Lung microvascular endothelial cell (primary cell): ENCODE measurements at regions not wholly inside any gene's neighbourhood (a gene's known extent, or its start where the extent isn't known, plus 50 kb on each side); places are given as distances from the start of the nearest gene placed in this dataset.
A peak's percentile ranks its signal among the peaks of the same experiment; 100 is the strongest.
"Not testable (repeated sequence)": the region's sequence is repeated elsewhere in the genome, so short reads cannot be mapped to it uniquely, and the experiment has no call there.

Experiments
- DNase-seq, 2 donors: peaks; one replicate each; pipeline versions ENCODE4 v3.0.0 to v3.0.0-alpha.2; 2010; ENCODE audit warnings: low read depth in 2 of 2

DNA sequence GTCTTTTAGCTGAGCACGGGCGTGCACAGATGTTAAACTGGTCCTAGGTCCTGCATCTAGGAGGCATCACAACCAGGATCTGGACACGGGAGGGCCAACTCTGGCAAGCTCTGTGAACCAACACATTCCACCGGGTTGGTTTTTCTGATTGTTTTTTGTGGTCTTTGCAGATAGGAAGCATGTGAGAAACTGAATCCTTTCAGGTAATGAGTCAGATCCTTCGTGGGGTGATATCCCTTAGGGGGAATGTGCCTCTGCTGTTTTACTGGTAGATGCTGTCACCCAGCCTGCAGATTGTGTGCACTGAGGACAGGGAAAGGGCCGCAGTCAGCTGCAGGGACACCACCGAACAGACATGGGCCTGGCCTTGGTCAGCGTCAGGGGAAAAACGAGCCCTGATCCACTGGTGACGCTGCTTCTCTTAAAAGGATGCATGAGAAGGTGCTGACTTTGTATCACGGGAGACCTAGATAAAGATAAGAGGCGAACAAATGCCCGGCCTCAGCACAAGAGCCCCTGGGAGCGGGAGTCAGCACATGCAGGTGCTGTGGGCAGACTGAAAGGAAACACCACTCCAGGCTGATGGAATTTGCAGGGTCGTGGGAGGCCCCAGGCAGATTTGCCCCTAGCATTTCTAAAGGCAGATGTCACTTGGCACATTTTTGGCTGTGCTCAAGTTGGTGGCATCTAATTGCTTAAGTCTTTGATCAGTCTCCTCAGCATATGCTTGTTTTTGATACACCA, 51.1 kb downstream of the DOP1B start:
- peak in 1 of 2 donors; percentile 71 for DNase-seq

DNA sequence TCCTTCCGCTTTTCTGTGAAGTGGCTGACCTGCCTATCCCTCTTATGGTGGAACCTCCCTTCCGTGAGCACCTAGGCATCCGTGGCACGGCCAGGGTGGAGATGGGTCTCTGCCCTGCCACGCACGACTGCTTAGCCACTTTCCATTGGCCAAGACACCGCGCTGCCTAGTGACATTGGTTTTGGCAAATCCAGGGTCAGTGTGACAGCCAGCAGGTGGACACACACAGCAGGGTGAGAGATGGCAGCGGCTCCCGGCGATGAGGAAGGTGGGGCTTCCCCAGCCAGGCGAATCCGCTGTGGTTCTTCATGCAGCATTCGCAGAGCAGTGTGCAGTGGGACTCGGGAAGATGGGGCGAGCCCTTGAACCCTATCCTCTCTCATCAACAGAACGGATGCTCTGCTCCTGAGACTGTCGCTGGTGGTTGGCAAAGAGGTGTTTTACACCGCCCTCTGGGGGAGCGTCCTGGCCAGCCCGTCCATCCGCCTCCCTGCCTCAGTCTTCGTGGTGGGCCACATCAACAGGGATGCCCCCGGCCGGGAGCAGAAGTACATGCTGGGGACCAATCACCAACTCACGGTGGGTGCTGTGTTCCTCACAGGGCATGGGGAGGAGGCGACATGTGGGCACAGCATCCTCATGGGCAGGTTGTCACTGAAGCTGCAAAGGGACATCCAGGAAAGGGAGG, 51.8 kb downstream of the DOP1B start:
- no peak for DNase-seq

DNA sequence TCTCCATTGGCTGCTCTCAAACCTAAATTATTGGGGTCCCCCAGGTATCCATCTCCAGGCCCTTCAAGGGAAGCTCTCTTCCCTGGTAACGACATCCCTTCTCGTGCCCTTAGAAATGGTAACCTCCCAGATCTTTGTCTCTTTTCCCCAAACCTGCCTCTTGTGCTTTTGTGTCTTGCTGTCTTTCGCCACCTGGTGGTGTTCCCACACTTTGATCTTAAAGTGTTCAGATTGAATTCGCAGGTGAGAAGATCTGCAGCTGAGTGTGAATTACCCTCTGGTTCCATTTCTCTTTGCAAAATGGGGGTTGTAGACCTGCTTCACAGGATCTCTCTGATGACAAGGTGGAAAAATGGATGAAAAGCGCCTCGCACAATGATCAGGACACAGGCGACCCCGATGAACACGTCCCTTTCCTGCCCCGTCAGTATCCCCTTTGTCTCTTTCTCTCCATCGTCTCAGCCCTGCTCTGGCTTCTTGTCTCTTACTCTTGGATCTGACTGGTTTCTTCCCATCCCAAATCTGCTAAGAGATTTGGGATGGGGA, 53.1 kb downstream of the DOP1B start:
- DNase-seq: peak; percentile 75 to 82

DNA sequence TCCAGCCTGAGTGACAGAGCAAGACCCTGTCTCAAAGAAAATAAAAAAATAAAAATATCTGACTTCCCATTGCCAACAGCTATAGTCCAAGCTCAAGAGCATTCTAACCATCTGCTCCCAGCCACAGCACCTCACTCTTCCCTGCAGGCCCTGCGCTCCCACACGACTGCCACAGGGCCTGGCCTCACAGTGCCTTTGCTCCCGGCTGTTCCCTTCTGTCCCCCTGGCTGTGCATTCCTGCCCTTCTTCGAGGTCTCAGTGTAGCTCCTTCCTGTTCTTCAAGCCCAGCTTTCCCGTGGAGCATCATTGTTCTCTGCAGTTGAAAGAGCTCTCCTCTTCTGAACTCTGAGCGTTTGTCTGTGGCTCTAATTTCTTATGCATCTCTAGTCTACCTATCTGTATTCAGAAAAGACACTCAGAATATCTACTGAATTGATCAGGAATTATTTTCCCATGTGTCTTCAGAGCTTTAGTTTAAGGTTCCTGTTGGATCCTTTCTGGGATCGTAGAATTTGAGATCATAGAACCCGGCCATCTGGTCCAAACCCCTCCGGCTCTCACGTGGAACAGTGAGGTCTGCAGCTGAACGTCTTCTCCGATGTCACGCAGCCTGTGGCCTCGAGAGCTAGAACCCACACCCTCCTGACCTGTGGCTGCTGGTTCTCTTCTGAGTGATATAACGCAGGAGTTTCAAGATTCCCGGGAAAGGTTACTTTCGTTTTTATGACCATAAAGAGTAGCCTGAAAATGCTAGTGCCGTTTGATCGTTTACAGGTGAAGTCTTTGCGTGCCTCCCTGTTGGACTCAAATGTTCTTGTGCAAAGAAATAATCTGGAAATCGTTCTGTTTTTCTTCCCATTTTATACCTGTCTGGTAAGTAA, 54.4 kb downstream of the DOP1B start:
- no peak for DNase-seq

DNA sequence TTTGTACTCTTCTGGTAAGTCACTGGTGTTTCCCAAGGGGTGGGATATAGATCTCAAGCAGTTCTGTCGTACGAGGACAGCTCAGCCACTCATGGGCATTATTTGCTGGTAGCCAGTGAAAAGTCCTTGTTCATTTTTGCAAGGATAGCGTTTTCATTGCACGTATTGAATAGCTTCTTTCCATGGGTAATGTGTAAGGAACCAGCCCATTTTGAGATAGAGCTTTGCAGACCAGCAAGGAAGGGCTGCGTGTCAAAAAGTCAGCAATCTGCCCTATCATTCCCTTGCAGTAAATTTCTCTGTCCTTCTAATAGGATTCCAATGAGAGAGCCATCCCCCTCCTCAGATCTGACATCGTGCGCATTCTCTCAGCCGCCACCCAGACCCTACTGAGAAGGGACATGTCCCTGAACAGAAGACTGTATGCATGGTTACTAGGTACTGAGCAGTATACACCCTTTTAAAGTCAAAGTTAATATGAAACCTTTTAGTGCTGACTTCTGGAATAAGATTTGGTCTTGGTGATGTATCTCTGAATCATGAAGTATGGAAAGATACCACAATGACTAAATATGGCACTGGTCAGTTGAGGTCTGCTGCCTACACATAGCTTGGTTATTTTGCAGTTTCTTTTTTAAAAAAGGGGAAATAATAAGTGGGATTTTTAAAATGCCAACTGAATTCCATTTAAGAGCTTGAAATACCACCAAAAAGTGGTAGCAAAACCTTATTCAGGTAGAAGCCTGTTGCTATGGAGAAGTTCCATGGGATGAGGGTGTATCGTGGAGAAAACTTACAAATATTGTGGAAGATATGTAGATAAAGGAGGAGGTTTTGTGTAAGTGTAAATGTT, 55.3 kb downstream of the DOP1B start:
- DNase-seq: peak in 1 of 2 donors; percentile 30

DNA sequence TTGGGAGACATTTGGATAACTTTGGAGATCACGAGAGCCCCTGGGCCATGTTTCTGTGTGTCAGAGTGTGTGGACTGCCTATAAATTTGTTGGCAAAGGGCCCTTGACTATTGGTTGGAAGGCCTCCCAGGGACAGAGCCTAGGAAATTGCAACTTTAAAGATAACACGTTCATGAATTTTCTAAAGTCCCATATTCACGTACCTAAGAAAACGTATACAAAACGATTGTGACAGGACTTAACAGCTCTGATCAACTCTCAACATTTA, 55.8 kb downstream of the DOP1B start:
- no peak for DNase-seq

DNA sequence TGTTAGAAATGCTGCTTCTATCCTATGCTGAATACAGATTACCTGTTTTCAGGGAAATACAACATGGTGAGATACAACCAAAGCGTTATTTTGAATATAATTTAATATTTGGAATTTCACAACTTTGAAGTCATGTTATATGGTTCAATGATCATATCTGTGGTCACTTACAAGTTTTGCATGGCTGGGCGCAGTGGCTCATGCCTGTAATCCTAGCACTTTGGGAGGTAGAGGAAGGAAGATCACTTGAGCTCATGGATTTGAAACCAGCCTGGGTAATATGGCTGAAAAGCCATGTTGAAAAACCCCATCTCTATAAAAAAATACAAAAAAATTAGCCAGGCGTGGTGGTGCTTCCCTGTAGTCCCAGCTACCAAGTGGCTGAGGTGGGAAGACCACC, 57.9 kb downstream of the DOP1B start:
- no peak for DNase-seq

DNA sequence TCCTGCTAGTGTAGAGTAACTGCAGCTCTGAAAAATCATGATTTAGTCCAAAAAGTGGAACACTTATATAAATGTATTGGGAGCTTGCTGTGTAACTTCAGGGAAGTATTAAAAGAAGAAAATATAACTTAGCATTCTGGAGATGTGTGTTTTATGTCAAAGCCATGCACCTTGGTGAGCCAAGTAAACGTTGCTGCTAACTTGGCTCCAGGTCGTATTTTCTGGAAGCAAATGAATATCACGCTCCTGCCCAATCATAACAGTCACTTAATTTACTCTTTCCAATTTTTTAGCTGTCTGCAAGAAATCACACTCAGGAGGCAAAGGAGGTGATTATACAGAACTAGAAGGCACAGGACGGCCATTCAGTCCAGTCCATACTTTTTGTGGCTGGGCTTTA, 61.1 kb downstream of the DOP1B start:
- DNase-seq: no peak

DNA sequence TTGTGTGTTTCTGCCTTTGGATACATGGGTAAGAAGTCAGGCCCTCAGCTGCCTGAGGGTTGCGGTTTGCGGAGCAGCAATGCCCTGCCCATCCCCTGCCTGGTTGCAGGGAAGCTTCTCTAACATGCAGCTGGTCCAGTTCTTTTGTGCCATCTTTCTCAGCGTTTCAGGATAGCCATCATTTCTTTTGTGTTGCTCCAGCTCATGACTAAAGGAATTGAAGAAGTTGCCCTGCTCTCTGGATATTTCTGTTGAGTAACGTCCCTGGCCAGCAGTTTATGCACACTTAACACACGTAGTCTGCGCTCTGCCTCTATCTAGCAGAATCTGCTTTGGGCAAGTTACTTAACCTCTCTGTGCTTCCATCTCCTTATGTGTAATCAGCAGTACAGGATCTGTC, 62.1 kb downstream of the DOP1B start:
- DNase-seq: no peak

DNA sequence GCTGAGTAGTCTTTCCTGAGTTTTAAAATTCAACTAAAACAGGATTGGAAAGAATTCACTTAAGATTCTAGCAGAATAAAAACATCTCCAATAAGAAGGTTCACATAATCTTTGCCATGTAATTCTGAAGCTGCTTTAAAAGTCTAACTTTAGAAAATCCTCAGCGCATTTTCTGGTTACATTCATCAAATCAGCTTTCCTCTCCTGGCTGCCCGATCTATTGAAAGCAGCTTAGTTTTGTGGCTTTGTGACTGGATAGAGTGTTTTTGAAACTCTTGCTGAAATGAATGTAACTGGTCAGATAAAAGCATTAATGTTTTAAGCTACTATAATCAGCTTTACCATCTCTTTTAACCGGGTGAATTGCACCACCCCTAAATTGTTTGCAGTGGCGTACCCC, 66.8 kb downstream of the DOP1B start:
- DNase-seq: no peak

DNA sequence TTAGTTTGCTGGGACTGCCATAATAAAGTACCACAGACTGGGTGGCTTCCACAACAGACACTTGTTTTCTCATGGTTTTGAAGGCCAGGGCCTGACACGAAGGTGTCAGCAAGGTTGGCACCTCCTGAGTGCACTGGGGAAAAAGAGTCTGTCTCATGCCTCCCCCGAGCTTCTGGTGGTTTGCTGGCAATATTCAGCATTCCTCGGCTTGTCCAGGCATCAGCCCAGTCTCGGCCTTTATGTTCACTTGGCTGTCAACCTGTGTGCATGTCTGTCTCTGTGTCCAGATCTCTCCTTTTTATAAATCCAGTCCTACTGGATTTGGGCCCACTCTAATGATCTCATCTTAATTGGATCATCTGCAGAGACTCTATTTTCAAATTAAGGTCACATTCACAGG, 72.6 kb downstream of the DOP1B start:
- no peak for DNase-seq

DNA sequence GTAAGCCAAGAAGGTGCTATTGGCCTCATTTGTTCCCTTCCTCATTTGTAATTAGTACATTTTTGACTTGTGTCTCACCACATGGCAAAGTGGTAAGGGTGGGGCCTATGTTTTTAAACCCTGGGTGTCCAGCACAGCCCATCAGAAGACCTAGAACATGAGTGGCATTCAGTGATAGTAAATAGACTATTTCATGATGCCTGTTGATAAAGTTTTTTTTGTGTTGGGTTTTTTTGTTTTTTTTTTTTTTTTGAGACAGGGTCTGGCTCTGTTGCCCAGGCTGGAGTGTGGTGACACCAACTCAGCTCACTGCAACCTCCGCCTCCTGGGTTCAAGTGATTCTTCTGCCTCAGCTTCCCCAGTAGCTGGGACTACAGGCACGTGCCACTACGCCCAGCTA, 74.8 kb downstream of the DOP1B start:
- DNase-seq: not testable (repeated sequence)

DNA sequence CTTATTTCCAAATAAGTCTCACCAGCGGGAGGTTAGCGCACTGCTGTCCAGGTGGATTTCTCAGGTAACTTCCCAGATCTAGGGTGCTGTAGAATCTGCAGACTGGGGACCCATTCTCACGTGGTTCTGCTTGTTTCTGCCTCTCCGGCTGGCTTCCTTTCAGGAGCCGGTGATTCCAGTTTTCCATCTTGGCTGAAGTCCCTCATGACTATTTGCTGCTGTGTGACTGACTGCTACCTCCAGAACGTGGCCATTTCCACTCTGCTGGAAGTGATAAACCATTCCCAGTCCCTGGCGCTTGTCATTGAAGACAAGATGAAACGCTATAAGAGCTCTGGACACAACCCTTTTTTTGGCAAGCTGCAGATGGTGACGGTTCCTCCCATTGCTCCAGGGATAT, 76.0 kb downstream of the DOP1B start:
- DNase-seq: no peak

DNA sequence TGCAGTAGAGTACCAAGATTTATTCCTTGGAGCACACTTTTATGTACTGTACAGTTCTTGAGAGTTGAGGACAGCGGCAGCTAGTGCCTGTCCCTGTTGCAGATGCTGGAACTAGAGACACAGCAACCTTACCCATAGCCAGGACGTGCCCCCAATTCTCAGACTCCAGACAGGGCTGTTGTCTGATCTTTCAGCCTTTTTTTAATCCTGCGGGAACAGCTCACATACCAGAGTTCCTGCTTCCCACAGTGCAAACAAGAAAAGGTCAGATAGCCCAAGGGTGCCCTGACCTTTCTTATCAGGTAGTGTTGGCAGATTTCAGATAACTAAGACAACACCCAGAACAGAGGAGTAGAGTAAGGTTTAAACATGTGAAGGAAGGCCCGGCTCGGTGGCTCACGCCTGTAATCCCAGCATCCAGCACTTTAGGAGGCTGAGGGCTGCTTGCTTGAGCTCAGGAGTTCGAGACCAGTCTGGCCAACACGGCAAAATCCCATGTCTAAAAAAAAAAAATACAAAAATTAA, 78.5 kb downstream of the DOP1B start:
- DNase-seq: no peak

DNA sequence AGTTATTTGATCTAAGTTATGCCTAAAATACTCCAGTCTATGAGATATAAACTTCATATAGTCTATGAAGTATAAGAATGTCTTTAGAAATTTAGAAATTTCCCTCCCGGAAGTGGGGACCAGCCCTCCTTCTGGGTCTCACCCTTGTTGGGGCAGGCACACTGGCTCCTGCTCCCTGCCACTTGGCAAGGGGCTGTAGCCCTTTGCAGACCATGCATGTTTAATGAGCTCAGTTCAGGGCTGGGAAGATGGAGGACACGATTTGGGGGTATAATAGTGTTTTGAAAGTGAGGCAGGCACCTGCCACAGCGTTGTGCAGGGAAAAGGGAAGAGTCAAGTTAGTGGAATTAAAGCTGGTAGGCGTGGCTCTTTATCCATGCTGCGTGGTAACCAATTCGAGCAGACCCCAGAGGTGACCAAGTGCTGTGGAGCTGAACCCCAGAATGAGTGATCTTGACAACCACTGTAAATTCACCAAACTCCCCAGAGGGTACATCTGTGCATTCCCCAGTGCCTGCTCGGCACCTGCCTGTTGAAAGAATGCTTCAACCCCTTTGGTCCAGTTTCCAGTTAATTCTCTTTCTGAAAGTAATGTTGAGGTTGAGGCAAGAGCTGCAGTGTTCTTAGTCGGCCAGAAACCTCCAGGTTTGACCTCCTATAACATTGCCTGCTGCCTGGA, 79.6 kb downstream of the DOP1B start:
- no peak for DNase-seq

DNA sequence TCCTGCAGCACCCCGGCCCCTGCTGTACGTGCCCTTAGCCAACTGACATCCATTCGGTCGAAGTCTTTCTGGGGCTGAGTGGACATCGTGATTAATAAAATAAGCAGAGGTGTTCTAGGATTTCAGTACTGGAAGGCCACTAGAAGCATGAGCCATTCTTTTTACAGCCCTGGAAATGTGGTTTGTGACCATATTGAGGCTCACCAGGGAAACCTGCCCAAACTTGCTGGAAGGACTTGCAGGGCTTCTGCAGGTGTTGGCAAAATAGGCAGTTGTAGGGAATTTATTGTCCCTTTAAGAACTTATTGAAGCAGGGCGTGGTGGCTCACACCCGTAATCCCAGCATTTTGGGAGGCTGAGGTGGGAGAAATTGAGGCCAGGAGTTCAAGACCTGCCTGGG, 80.8 kb downstream of the DOP1B start:
- no peak for DNase-seq

DNA sequence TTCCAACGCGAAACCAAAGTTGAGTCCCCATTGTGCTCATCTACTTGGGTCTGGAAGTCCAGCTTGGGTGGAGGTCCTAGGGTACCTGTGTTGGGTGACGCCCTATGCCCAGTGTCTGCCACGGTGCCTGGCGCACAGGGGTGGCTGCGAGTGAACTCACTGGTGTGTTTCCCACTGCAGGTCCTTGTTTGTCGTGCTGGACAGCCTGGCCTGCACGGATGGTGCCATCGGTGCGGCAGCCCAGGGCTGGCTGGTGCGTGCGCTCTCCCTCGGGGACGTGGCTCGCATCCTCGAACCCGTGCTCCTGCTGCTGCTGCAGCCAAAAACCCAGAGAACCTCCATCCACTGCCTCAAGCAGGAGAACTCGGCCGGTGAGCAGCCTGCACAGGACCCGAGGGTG, 80.4 kb upstream of the MORC3 start:
- DNase-seq: no peak

DNA sequence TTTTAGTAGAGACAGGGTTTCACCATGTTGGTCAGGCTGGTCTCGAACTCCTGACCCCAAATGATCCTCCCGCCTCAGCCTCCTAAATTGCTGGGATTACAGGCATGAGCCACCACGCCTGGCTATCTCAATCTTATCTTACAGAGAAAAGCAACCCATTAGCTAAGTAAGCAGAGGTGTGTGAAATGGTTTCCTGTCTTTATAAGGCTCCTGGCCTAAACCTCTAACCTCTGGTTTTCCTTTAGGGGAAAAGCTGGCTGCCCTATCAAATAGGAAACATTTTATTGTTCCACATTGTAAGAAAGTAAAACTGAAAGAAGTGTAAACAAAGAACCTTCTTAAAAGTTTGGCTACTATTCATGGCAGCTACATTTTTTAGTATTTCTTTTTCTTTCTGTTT, 78.3 kb upstream of the MORC3 start:
- no peak for DNase-seq

DNA sequence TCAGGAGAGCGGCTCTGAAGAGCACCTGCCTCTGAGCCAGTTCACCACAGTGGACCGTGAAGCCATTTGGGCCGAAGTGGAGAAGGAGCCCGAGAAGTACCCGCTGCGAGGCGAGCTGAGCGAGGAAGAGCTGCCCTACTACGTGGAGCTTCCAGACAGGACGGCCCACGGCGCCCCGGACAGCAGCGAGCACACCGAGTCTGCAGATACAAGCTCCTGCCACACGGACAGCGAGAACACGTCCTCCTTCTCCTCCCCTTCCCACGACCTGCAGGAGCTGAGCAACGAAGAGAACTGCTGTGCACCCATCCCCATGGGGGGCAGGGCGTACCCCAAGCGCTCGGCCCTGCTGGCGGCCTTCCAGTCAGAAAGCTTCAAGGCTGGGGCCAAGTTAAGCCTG, 74.9 kb upstream of the MORC3 start:
- no peak for DNase-seq

DNA sequence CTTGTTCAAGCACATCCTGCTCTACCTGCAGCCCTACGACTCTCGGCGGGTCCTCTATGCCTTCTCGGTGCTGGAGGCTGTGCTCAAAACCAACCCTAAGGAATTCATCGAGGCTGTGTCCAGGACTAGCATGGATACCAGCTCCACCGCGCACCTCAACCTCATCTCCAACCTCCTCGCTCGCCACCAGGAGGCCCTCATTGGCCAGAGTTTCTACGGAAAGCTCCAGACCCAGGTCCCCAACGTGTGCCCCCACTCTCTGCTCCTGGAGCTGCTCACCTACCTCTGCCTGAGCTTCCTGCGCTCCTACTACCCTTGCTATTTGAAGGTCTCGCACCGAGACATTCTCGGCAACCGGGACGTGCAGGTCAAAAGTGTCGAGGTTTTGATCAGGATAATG, 74.3 kb upstream of the MORC3 start:
- DNase-seq: no peak
